A549 (cell line): ENCODE measurements at regions not wholly inside any gene's neighbourhood (a gene's known extent, or its start where the extent isn't known, plus 50 kb on each side); places are given as distances from the start of the nearest gene placed in this dataset.
"Not testable (repeated sequence)": the region's sequence is repeated elsewhere in the genome, so short reads cannot be mapped to it uniquely, and the experiment has no call there.

Experiments used
- ATAC-seq, 2 experiments: fragments of 200-7000 bp in 1 of 2; fragments of >200 bp in 1 of 2; cut with Nextera tagmentation in 1 of 2; cut with Tn5 transposase in 1 of 2; 3 replicates each; pipeline versions ENCODE4 v1.8.0 to v1.9.1; 2018 to 2020; ENCODE audit warnings: mild to moderate bottlenecking in 1 of 2, moderate library complexity in 1 of 2
- CTCF ChIA-PET: fragments of 300-600 bp; sonication (Branson Sonifier 250); formaldehyde crosslinking; extraction: SDS; loops from one replicate; lab custom pipeline; 2021; ENCODE audit warnings: antibody characterized with exemption, inconsistent platforms; lab: Yijun Ruan, JAX
- POLR2A ChIA-PET: fragments of 350-600 bp; formaldehyde crosslinking; extraction: SDS; loops from one replicate; lab custom pipeline; 2021; ENCODE audit warnings: antibody characterized with exemption, inconsistent platforms; lab: Yijun Ruan, JAX
- DNase-seq, 2 experiments: peaks; one replicate each; pipeline versions ENCODE4 v3.0.0 to v3.0.0-alpha.2; 2011 to 2016; ENCODE audit warnings: low read depth in 1 of 2, low spot score in 1 of 2
- FAIRE-seq: peaks from 2 replicates; lab custom pipeline; 2011; peaks lifted over from hg19 to GRCh38; lab: Jason Lieb, UNC
- H3K27ac ChIP-seq, 2 experiments: fragments of >200 bp; sonication (Bioruptor Twin); formaldehyde crosslinking; 3 replicates each; pipeline ENCODE4 v1.5.1; 2016 to 2017
- H3K4me1 ChIP-seq: fragments of >200 bp; sonication (Bioruptor Twin); formaldehyde crosslinking; 3 replicates; pipeline ENCODE4 v1.6.1; 2016
- H3K4me2 ChIP-seq: fragments of >200 bp; sonication (Bioruptor Twin); formaldehyde crosslinking; 3 replicates; pipeline ENCODE4 v1.6.1; 2016
- H3K4me3 ChIP-seq: fragments of >200 bp; sonication (Bioruptor Twin); formaldehyde crosslinking; 3 replicates; pipeline ENCODE4 v1.5.1; 2016
- H3K9me3 ChIP-seq: fragments of >200 bp; sonication (Bioruptor Twin); formaldehyde crosslinking; 3 replicates; pipeline ENCODE4 v1.6.1; 2016
- ATOH8 ChIP-seq: fragments of 250-450 bp; sonication (Bioruptor Pico); IDR thresholded peaks from 2 replicates; pipeline ENCODE4 v1.5.0; 2020; ENCODE audit warnings: low read depth, mild to moderate bottlenecking, moderate library complexity
- CEBPB ChIP-seq, 2 experiments: fragments of >200 bp in 1 of 2; sonication (Bioruptor Twin) in 1 of 2; formaldehyde crosslinking in 1 of 2; IDR thresholded peaks; 2 replicates each; pipeline ENCODE4 v1.6.1; 2012 to 2016
- CHD2 ChIP-seq: fragments of 150-350 bp; IDR thresholded peaks from 2 replicates; pipeline ENCODE4 v1.6.1; 2014; ENCODE audit warnings: low read length; ENCODE audit not compliant: partially characterized antibody
- EHF ChIP-seq: fragments of 250-450 bp; sonication (Bioruptor Pico); IDR thresholded peaks from 2 replicates; pipeline ENCODE4 v1.5.0; 2020; ENCODE audit warnings: mild to moderate bottlenecking
- ELK1 ChIP-seq: fragments of 150-350 bp; IDR thresholded peaks from 2 replicates; pipeline ENCODE4 v1.6.1; 2014; ENCODE audit warnings: low read depth, mild to moderate bottlenecking, low read length
- EP300 ChIP-seq, 2 experiments: fragments of >200 bp; sonication (Bioruptor Twin); formaldehyde crosslinking; IDR thresholded peaks; 2 replicates in 1 of 2; 3 replicates in 1 of 2; pipeline ENCODE4 v1.6.1; 2016 to 2017
- FOSL2 ChIP-seq, 2 experiments: fragments of 450-650 bp in 1 of 2; fragments of >200 bp in 1 of 2; sonication (Bioruptor Twin) in 1 of 2; formaldehyde crosslinking; IDR thresholded peaks; 2 replicates each; pipeline versions ENCODE4 v1.5.0 to v1.6.1; 2016 to 2020; ENCODE audit warnings: mild to moderate bottlenecking in 1 of 2, moderate library complexity in 1 of 2
- FOXS1 ChIP-seq: fragments of 250-450 bp; sonication (Bioruptor Pico); IDR thresholded peaks from 2 replicates; pipeline ENCODE4 v1.5.0; 2020; ENCODE audit warnings: mild to moderate bottlenecking, moderate library complexity
- MAFK ChIP-seq: fragments of 450-650 bp; IDR thresholded peaks from 2 replicates; pipeline ENCODE4 v1.6.1; 2014; ENCODE audit not compliant: partially characterized antibody
- MAX ChIP-seq: IDR thresholded peaks from 2 replicates; pipeline ENCODE4 v1.6.1; 2012
- MAZ ChIP-seq: fragments of 150-350 bp; IDR thresholded peaks from 2 replicates; pipeline ENCODE4 v1.6.1; 2014; ENCODE audit warnings: antibody characterized with exemption, low read depth, low read length, borderline replicate concordance
- NFE2L2 ChIP-seq: fragments of 150-350 bp; conservative IDR thresholded peaks from 2 replicates; pipeline ENCODE4 v1.6.1; 2014; ENCODE audit warnings: low read length
- REST ChIP-seq: fragments of 200-600 bp; sonication (generic); IDR thresholded peaks from 2 replicates; pipeline ENCODE4 v1.6.1; 2016; ENCODE audit warnings: antibody characterized with exemption, mild to moderate bottlenecking, moderate library complexity
- RFX5 ChIP-seq: fragments of 450-650 bp; IDR thresholded peaks from 2 replicates; pipeline ENCODE4 v1.7.1; 2014; ENCODE audit warnings: antibody characterized with exemption, mild to moderate bottlenecking, moderate library complexity
- RNF2 ChIP-seq: fragments of 200-600 bp; sonication (generic); IDR thresholded peaks from 2 replicates; pipeline ENCODE4 v1.6.1; 2016; ENCODE audit warnings: low read depth, mild to moderate bottlenecking, antibody characterized with exemption, moderate library complexity, borderline replicate concordance
- TFCP2L1 ChIP-seq: fragments of 250-450 bp; sonication (Bioruptor Pico); IDR thresholded peaks from 2 replicates; pipeline ENCODE4 v1.5.0; 2021; ENCODE audit warnings: mild to moderate bottlenecking
- WGBS: methylation state at CpG from one replicate; pipeline ENCODE4 v1.1.6; 2017; ENCODE audit errors: missing lambda C conversion rate; 5-methylcytosine and 5-hydroxymethylcytosine counted together

GRCh38 chr10:64118736-64119135 lies 597.5 kb downstream of the REEP3 start (continued):
- no peak for TF ChIP-seq CEBPB (IDR thresholded peaks at IDR 0.05)
- TF ChIP-seq FOSL2 (IDR thresholded peaks at IDR 0.05) = no peak
- no peak for TF ChIP-seq FOSL2 (CRISPR knock-in tag; IDR thresholded peaks at IDR 0.05)
- no peak for TF ChIP-seq RFX5
- no peak for TF ChIP-seq ATOH8 (CRISPR knock-in tag)
- TF ChIP-seq RNF2 = no peak
- TF ChIP-seq MAFK = no peak
- TF ChIP-seq, all 56 proteins: peak for 0

- H3K4me3 ChIP-seq, POLR2A ChIA-PET, ATAC-seq, H3K4me1 ChIP-seq, H3K27ac ChIP-seq, H3K9me3 ChIP-seq, H3K4me2 ChIP-seq, CTCF ChIA-PET, FAIRE-seq, DNase-seq: not testable (repeated sequence)
- 76% methylated on average over 15 of the region's 23 CpGs for WGBS
Measured at GRCh38 chr10:64120301-64120980, 599.2 kb downstream of the REEP3 start.

GRCh38 chr10:64130152-64130551 lies 609.0 kb downstream of the REEP3 start:
- CTCF ChIA-PET = interaction anchor here (1.7 kb wide), 1 partner anchor 13 kb away, joined by 4 read pairs; no protein-coding TSS in a partner anchor
- DNase-seq = no peak
- POLR2A ChIA-PET = no interaction called here
- TF ChIP-seq ELK1 (no peak), CHD2 (no peak), RFX5 (no peak), REST (no peak), EHF (CRISPR knock-in tag) (no peak), MAX (no peak), NFE2L2 (no peak), TFCP2L1 (CRISPR knock-in tag) (no peak), RNF2 (no peak), CEBPB (IDR thresholded peaks at IDR 0.05) (no peak), MAZ (no peak), EP300 (IDR thresholded peaks at IDR 0.05) (no peak), FOXS1 (CRISPR knock-in tag) (no peak)
- TF ChIP-seq, all 56 proteins: peak for 0
- no peaks in the 10 kb centered on the region for H3K9me3 ChIP-seq
- H3K4me1 ChIP-seq = no peaks in the 10 kb centered on the region
- no peak overlapping the region for H3K4me3 ChIP-seq
- no peak overlapping the region for H3K4me2 ChIP-seq
- no peak overlapping the region for H3K27ac ChIP-seq
- ATAC-seq (no peak; a peak in 1 of 6 replicates), FAIRE-seq (no peak)
- 0% methylated on average over 1 of the region's 1 CpG for WGBS
